ENCODE measurements at regions not wholly inside any gene's neighbourhood (a gene's known extent, or its start where the extent isn't known, plus 50 kb on each side); places are given as distances from the start of the nearest gene placed in this dataset.

DNA sequence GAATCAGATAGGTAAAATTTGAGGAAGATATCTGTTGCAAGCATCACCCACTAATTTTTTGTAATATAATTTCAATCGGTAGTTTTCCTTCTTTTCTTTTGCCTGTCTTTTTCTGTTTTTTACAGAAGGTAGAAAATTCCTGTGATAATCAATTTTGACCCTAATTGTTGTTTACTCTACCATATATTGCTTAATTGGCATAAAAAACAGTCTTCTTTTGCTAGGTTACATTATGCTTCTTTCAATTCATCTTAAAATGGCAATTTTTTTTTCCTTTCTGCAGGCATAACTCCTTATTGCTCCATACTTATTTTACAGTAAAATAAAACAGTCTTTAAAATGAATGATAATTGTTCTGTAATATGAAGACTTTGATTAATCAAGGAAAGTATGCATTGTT lies 286.2 kb upstream of the LRP1B start:
- no peaks in the 10 kb centered on the region for H3K9me3 ChIP-seq
- no peaks in the 10 kb centered on the region; a peak in 1 of 4 replicates for H3K4me1 ChIP-seq (ENCODE audit: control insufficient read depth in 1 of 2, insufficient read depth in 2 of 2, low read depth in 1 of 2, low read length in 1 of 2)
- POLR2A ChIA-PET, result no interaction called here
- no peaks in the 10 kb centered on the region for H3K27me3 ChIP-seq (ENCODE audit: insufficient read depth)
- TF ChIP-seq FOXJ3 (CRISPR knock-in tag; IDR thresholded peaks at IDR 0.05), result no peak
- no peak for TF ChIP-seq NRF1 (IDR thresholded peaks at IDR 0.05; ENCODE audit: low read depth, low read length)
- no peak for TF ChIP-seq ELF1 (IDR thresholded peaks at IDR 0.05)
- no peak for TF ChIP-seq RXRA (IDR thresholded peaks at IDR 0.05; ENCODE audit: borderline replicate concordance, low read depth)
- TF ChIP-seq, protein P1, sequence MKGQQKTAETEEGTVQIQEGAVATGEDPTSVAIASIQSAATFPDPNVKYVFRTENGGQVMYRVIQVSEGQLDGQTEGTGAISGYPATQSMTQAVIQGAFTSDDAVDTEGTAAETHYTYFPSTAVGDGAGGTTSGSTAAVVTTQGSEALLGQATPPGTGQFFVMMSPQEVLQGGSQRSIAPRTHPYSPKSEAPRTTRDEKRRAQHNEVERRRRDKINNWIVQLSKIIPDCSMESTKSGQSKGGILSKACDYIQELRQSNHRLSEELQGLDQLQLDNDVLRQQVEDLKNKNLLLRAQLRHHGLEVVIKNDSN (IDR thresholded peaks at IDR 0.05; ENCODE audit: borderline replicate concordance, low read depth), result no peak
- no peak for TF ChIP-seq FOSL2 (IDR thresholded peaks at IDR 0.05; ENCODE audit: borderline replicate concordance, low read depth)
- TF ChIP-seq, protein P2, sequence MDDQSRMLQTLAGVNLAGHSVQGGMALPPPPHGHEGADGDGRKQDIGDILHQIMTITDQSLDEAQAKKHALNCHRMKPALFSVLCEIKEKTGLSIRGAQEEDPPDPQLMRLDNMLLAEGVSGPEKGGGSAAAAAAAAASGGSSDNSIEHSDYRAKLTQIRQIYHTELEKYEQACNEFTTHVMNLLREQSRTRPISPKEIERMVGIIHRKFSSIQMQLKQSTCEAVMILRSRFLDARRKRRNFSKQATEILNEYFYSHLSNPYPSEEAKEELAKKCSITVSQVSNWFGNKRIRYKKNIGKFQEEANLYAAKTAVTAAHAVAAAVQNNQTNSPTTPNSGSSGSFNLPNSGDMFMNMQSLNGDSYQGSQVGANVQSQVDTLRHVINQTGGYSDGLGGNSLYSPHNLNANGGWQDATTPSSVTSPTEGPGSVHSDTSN (IDR thresholded peaks at IDR 0.05), result no peak
- TF ChIP-seq MEF2A (IDR thresholded peaks at IDR 0.05; ENCODE audit: borderline replicate concordance, low read depth), result no peak
- no peak for TF ChIP-seq RFX5 (IDR thresholded peaks at IDR 0.05; ENCODE audit: low read length)
- TF ChIP-seq SIN3A (IDR thresholded peaks at IDR 0.05; ENCODE audit: borderline replicate concordance, low read depth, low read length), result no peak
- TF ChIP-seq SMC3 (IDR thresholded peaks at IDR 0.05; ENCODE audit: low read depth, low read length), result no peak
- TF ChIP-seq TAF1 (IDR thresholded peaks at IDR 0.05; ENCODE audit: borderline replicate concordance, low read depth, low read length), result no peak
- no peak for TF ChIP-seq EZH2phosphoT487 (IDR thresholded peaks at IDR 0.05; ENCODE audit: borderline replicate concordance, low read depth)
- no peak for TF ChIP-seq JUND (IDR thresholded peaks at IDR 0.05)
- 84% methylated on average over 1 of the region's 1 CpG for WGBS (ENCODE audit: low lambda C conversion rate)
- H2AFZ ChIP-seq (ENCODE audit: low read depth), result no peak overlapping the region
- no peak overlapping the region for H3K4me3 ChIP-seq (ENCODE audit: low read depth in 2 of 2, low read length in 1 of 2)
- no peaks in the 10 kb centered on the region for H3K9me2 ChIP-seq
- H3K36me3 ChIP-seq (replicated peaks in 1 of 2; ENCODE audit: control insufficient read depth in 1 of 2, insufficient read depth in 2 of 2, low read length in 1 of 2), result no peaks in the 10 kb centered on the region
- no peak for DNase-seq
- CTCF ChIA-PET, result no interaction called here
- no peak overlapping the region for H3K27ac ChIP-seq (ENCODE audit: low read depth in 2 of 2, low read length in 1 of 2)
- no peak overlapping the region for H3K9ac ChIP-seq
- no peak overlapping the region for H3K4me2 ChIP-seq
- H3F3A ChIP-seq (replicated peaks; ENCODE audit: insufficient read depth), result no peaks in the 10 kb centered on the region
- H4K20me1 ChIP-seq (ENCODE audit: insufficient read depth), result no peaks in the 10 kb centered on the region
- H3K79me2 ChIP-seq (ENCODE audit: insufficient read depth), result no peaks in the 10 kb centered on the region

DNA sequence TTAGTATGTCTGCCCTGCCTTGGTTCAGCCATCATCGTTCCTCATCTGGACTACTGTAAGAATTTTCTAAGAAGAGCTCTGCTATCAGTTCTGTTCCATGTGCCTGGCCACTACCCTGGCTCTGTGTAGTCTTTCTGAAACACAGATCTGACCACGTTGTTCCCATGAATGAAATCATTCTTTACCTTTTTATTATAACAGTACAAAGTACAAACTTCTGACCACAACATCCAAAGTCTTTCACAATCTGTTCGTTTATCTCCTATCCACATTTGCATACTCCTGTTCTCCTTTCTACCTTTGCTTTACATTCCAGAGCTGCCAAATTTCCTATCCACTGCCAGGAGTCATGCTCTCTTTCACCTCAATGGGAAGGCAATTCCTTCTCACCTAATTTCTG lies 284.6 kb upstream of the LRP1B start:
- no peaks in the 10 kb centered on the region for H3K79me2 ChIP-seq (ENCODE audit: insufficient read depth)
- no peaks in the 10 kb centered on the region for H3K9me2 ChIP-seq
- H3K36me3 ChIP-seq (replicated peaks in 1 of 2; ENCODE audit: control insufficient read depth in 1 of 2, insufficient read depth in 2 of 2, low read length in 1 of 2), result no peaks in the 10 kb centered on the region
- CTCF ChIA-PET, result no interaction called here
- DNase-seq, result no peak
- H3K27ac ChIP-seq (ENCODE audit: low read depth in 2 of 2, low read length in 1 of 2), result no peak overlapping the region
- no peak overlapping the region for H2AFZ ChIP-seq (ENCODE audit: low read depth)
- no peaks in the 10 kb centered on the region; a peak in 2 of 4 replicates for H3K4me1 ChIP-seq (ENCODE audit: control insufficient read depth in 1 of 2, insufficient read depth in 2 of 2, low read depth in 1 of 2, low read length in 1 of 2)
- TF ChIP-seq RXRA (IDR thresholded peaks at IDR 0.05; ENCODE audit: borderline replicate concordance, low read depth) (no peak), FOXM1 (IDR thresholded peaks at IDR 0.05; ENCODE audit: low read depth) (no peak), SIN3A (IDR thresholded peaks at IDR 0.05; ENCODE audit: borderline replicate concordance, low read depth, low read length) (no peak), EZH2phosphoT487 (IDR thresholded peaks at IDR 0.05; ENCODE audit: borderline replicate concordance, low read depth) (no peak), NRF1 (IDR thresholded peaks at IDR 0.05; ENCODE audit: low read depth, low read length) (no peak), MXI1 (IDR thresholded peaks at IDR 0.05; ENCODE audit: low read depth, low read length) (no peak), JUND (IDR thresholded peaks at IDR 0.05) (no peak), EP300 (IDR thresholded peaks at IDR 0.05; ENCODE audit: borderline replicate concordance in 1 of 2, low read depth in 1 of 2, low read length in 1 of 2) (no peak), GABPA (IDR thresholded peaks at IDR 0.05; ENCODE audit: low read depth) (no peak), TAF1 (IDR thresholded peaks at IDR 0.05; ENCODE audit: borderline replicate concordance, low read depth, low read length) (no peak), RFX5 (IDR thresholded peaks at IDR 0.05; ENCODE audit: low read length) (no peak)
- TF ChIP-seq, protein P3, sequence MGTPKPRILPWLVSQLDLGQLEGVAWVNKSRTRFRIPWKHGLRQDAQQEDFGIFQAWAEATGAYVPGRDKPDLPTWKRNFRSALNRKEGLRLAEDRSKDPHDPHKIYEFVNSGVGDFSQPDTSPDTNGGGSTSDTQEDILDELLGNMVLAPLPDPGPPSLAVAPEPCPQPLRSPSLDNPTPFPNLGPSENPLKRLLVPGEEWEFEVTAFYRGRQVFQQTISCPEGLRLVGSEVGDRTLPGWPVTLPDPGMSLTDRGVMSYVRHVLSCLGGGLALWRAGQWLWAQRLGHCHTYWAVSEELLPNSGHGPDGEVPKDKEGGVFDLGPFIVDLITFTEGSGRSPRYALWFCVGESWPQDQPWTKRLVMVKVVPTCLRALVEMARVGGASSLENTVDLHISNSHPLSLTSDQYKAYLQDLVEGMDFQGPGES (IDR thresholded peaks at IDR 0.05; ENCODE audit: low read depth, low read length), result no peak
- H3K4me2 ChIP-seq, result no peak overlapping the region
- H3K4me3 ChIP-seq (ENCODE audit: low read depth in 2 of 2, low read length in 1 of 2), result no peak overlapping the region
- WGBS (ENCODE audit: low lambda C conversion rate), result 58% methylated on average over 3 of the region's 3 CpGs
- H3K9me3 ChIP-seq, result no peaks in the 10 kb centered on the region
- H3K27me3 ChIP-seq (ENCODE audit: insufficient read depth), result no peaks in the 10 kb centered on the region
- POLR2A ChIA-PET, result no interaction called here
- no peaks in the 10 kb centered on the region for H3F3A ChIP-seq (replicated peaks; ENCODE audit: insufficient read depth)
- no peaks in the 10 kb centered on the region for H4K20me1 ChIP-seq (ENCODE audit: insufficient read depth)
- H3K9ac ChIP-seq, result no peak overlapping the region
